Loucy (cell line): ENCODE measurements at regions not wholly inside any gene's neighbourhood (a gene's known extent, or its start where the extent isn't known, plus 50 kb on each side); places are given as distances from the start of the nearest gene placed in this dataset.

ENCODE experiments used
- H2AFZ ChIP-seq: fragments of 200-600 bp; sonication (generic); 2 replicates; pipeline ENCODE4 v1.6.0; 2016; ENCODE audit warnings: antibody characterized with exemption, mild to moderate bottlenecking, low read length, moderate library complexity
- H3F3A ChIP-seq: fragments of 200-600 bp; 2 replicates; pipeline ENCODE4 v1.6.0; 2016; ENCODE audit warnings: antibody characterized with exemption, low read depth, mild to moderate bottlenecking
- H3K27me3 ChIP-seq: fragments of 200-600 bp; sonication (generic); 2 replicates; pipeline ENCODE4 v1.6.1; 2014; ENCODE audit warnings: low read length, mild to moderate bottlenecking; ENCODE audit not compliant: insufficient read depth, poor library complexity, severe bottlenecking
- H3K36me3 ChIP-seq: fragments of 200-600 bp; sonication (generic); 2 replicates; pipeline ENCODE4 v1.6.1; 2016; ENCODE audit warnings: low read length; ENCODE audit not compliant: insufficient read depth
- H3K4me1 ChIP-seq: fragments of 200-600 bp; sonication (generic); 2 replicates; pipeline ENCODE4 v1.5.1; 2014; ENCODE audit warnings: low read length, mild to moderate bottlenecking; ENCODE audit not compliant: insufficient read depth, poor library complexity, severe bottlenecking
- H3K4me2 ChIP-seq: fragments of 200-600 bp; sonication (generic); 2 replicates; pipeline ENCODE4 v1.6.0; 2014; ENCODE audit warnings: antibody characterized with exemption, low read length, low read depth, mild to moderate bottlenecking; ENCODE audit not compliant: poor library complexity, severe bottlenecking
- H3K4me3 ChIP-seq: fragments of 200-600 bp; sonication (generic); 2 replicates; pipeline ENCODE4 v1.5.1; 2014; ENCODE audit warnings: low read length, mild to moderate bottlenecking, mixed read lengths; ENCODE audit not compliant: poor library complexity, severe bottlenecking
- H3K79me2 ChIP-seq: fragments of 200-600 bp; sonication (generic); 2 replicates; pipeline ENCODE4 v1.6.1; 2014; ENCODE audit warnings: low read length; ENCODE audit not compliant: insufficient read depth
- H3K9ac ChIP-seq: fragments of 200-600 bp; sonication (generic); 2 replicates; pipeline ENCODE4 v1.6.0; 2014; ENCODE audit warnings: mild to moderate bottlenecking, low read depth, low read length, moderate library complexity; ENCODE audit not compliant: poor library complexity, severe bottlenecking
- H3K9me2 ChIP-seq: fragments of 200-600 bp; sonication (generic); replicated peaks from 2 replicates; pipeline ENCODE4 v1.6.1; 2016; ENCODE audit warnings: low read depth, low read length, mixed read lengths
- H3K9me3 ChIP-seq: fragments of 200-600 bp; sonication (generic); 2 replicates; pipeline ENCODE4 v1.6.1; 2014; ENCODE audit warnings: mild to moderate bottlenecking, antibody characterized with exemption, low read length, low read depth; ENCODE audit not compliant: insufficient read depth
- H4K20me1 ChIP-seq: fragments of 200-600 bp; sonication (generic); 2 replicates; pipeline ENCODE4 v1.6.0; 2014; ENCODE audit warnings: antibody characterized with exemption, low read length, mild to moderate bottlenecking; ENCODE audit not compliant: insufficient read depth, poor library complexity, severe bottlenecking
- EZH2phosphoT487 ChIP-seq: fragments of 200-600 bp; IDR thresholded peaks from 2 replicates; pipeline ENCODE4 v1.6.1; 2018; ENCODE audit warnings: antibody characterized with exemption, mild to moderate bottlenecking, moderate library complexity, borderline replicate concordance
- TF ChIP-seq, protein P1 (sequence below): fragments of 200-600 bp; sonication (generic); conservative IDR thresholded peaks from 2 replicates; pipeline ENCODE4 v1.5.1; 2014; ENCODE audit warnings: mild to moderate bottlenecking, antibody characterized with exemption, low read length

DNA sequence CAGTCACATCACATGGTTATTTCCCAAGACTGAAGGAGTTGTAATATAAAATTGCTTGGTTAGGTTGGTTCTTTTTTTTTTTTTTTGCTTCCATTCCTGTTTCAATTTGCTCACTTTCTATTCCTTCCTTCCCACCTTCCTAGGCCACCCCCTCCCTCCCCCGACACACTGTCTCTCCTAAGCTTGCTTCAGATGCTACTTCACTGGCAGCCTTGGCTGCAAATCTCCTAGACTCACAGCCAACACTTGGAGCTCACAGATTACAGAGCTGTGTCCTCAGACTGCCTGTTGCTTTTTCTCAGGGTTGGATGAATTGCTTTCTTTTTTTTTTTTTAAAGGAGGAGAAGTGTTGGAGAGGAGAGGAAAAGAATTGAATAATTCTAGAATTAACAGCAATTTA is 77.3 kb upstream of the GRIN2B start:
- no peak overlapping the region for H3K4me3 ChIP-seq

GRCh38 chr12:14059548-14059947 is 78.1 kb upstream of the GRIN2B start:
- Histone ChIP-seq H3K9ac (no peak overlapping the region), H3K9me3 (no peaks in the 10 kb centered on the region), H3K27me3 (no peaks in the 10 kb centered on the region), H3K79me2 (no peaks in the 10 kb centered on the region), H3F3A (no peaks in the 10 kb centered on the region), H4K20me1 (no peaks in the 10 kb centered on the region), H3K36me3 (no peaks in the 10 kb centered on the region), H3K4me2 (no peak overlapping the region), H3K9me2 (no peaks in the 10 kb centered on the region), H2AFZ (no peak overlapping the region), H3K4me1 (no peaks in the 10 kb centered on the region), H3K4me3 (no peak overlapping the region)
- TF ChIP-seq EZH2phosphoT487 = no peak
- TF ChIP-seq, protein P1, sequence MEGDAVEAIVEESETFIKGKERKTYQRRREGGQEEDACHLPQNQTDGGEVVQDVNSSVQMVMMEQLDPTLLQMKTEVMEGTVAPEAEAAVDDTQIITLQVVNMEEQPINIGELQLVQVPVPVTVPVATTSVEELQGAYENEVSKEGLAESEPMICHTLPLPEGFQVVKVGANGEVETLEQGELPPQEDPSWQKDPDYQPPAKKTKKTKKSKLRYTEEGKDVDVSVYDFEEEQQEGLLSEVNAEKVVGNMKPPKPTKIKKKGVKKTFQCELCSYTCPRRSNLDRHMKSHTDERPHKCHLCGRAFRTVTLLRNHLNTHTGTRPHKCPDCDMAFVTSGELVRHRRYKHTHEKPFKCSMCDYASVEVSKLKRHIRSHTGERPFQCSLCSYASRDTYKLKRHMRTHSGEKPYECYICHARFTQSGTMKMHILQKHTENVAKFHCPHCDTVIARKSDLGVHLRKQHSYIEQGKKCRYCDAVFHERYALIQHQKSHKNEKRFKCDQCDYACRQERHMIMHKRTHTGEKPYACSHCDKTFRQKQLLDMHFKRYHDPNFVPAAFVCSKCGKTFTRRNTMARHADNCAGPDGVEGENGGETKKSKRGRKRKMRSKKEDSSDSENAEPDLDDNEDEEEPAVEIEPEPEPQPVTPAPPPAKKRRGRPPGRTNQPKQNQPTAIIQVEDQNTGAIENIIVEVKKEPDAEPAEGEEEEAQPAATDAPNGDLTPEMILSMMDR = no peak

More for the DNA sequence above, 77.3 kb upstream of the GRIN2B start:
- no peaks in the 10 kb centered on the region for H3K27me3 ChIP-seq
- H3K4me2 ChIP-seq = no peak overlapping the region
- no peaks in the 10 kb centered on the region for H3K9me3 ChIP-seq
- H3K9ac ChIP-seq = no peak overlapping the region
- H3K4me1 ChIP-seq = no peaks in the 10 kb centered on the region
- no peaks in the 10 kb centered on the region for H3K79me2 ChIP-seq
- no peaks in the 10 kb centered on the region for H3F3A ChIP-seq
- H3K9me2 ChIP-seq = no peaks in the 10 kb centered on the region
- TF ChIP-seq, protein P1 = no peak
- TF ChIP-seq EZH2phosphoT487 = no peak
- H2AFZ ChIP-seq = no peak overlapping the region
- no peaks in the 10 kb centered on the region for H3K36me3 ChIP-seq
- H4K20me1 ChIP-seq = no peaks in the 10 kb centered on the region

GRCh38 chr12:14065616-14066015 is 84.2 kb upstream of the GRIN2B start:
- Histone ChIP-seq H4K20me1 (no peaks in the 10 kb centered on the region), H3K79me2 (no peaks in the 10 kb centered on the region), H3F3A (no peaks in the 10 kb centered on the region), H3K9me2 (no peaks in the 10 kb centered on the region), H3K4me3 (no peak overlapping the region), H3K4me1 (no peaks in the 10 kb centered on the region), H3K9ac (no peak overlapping the region), H3K4me2 (no peak overlapping the region), H3K9me3 (no peaks in the 10 kb centered on the region), H3K27me3 (no peaks in the 10 kb centered on the region), H3K36me3 (no peaks in the 10 kb centered on the region), H2AFZ (no peak overlapping the region)
- TF ChIP-seq EZH2phosphoT487 = no peak
- TF ChIP-seq, protein P1 = no peak
